ENCODE measurements at regions not wholly inside any gene's neighbourhood (a gene's known extent, or its start where the extent isn't known, plus 50 kb on each side); places are given as distances from the start of the nearest gene placed in this dataset.

GRCh38 chr13:87084192-87084591 lies 587.0 kb upstream of the SLITRK5 start:
- Histone ChIP-seq H3K4me1 (ENCODE audit: control insufficient read depth in 2 of 2, insufficient read depth in 2 of 2, low read length in 1 of 2) (no peaks in the 10 kb centered on the region), H3K27me3 (ENCODE audit: control insufficient read depth in 1 of 2, insufficient read depth in 2 of 2, low read length in 2 of 2) (no peaks in the 10 kb centered on the region), H3K27ac (ENCODE audit: low read depth in 2 of 2, low read length in 1 of 2) (no peak overlapping the region), H3K36me3 (ENCODE audit: control insufficient read depth in 2 of 2, insufficient read depth in 2 of 2, low read length in 1 of 2) (no peaks in the 10 kb centered on the region), H3K9me3 (ENCODE audit: control insufficient read depth in 2 of 2, insufficient read depth in 1 of 2, low read depth in 1 of 2, low read length in 1 of 2) (peaks cover 7 to 13% of the 10 kb centered on the region in 2 donors), H3K4me3 (ENCODE audit: low read depth in 1 of 2, low read length in 2 of 2) (no peak overlapping the region)
- 83 to 85% methylated on average over 5 of the region's 5 CpGs for WGBS, 2 donors

- no peak overlapping the region for H3K4me3 ChIP-seq (ENCODE audit: low read depth in 1 of 2, low read length in 2 of 2)
- H3K27ac ChIP-seq (ENCODE audit: low read depth in 2 of 2, low read length in 1 of 2): no peak overlapping the region
- no peaks in the 10 kb centered on the region for H3K4me1 ChIP-seq (ENCODE audit: control insufficient read depth in 2 of 2, insufficient read depth in 2 of 2, low read length in 1 of 2)
- no peaks in the 10 kb centered on the region for H3K9me3 ChIP-seq (ENCODE audit: control insufficient read depth in 2 of 2, insufficient read depth in 1 of 2, low read depth in 1 of 2, low read length in 1 of 2)
- no peaks in the 10 kb centered on the region for H3K27me3 ChIP-seq (ENCODE audit: control insufficient read depth in 1 of 2, insufficient read depth in 2 of 2, low read length in 2 of 2)
- 75 to 79% methylated on average over 2 of the region's 2 CpGs for WGBS, 2 donors
- H3K36me3 ChIP-seq (ENCODE audit: control insufficient read depth in 2 of 2, insufficient read depth in 2 of 2, low read length in 1 of 2): no peaks in the 10 kb centered on the region
These were observed 583.4 kb upstream of the SLITRK5 start for GRCh38 chr13:87087741-87088140.

GRCh38 chr13:87089391-87089790 lies 581.8 kb upstream of the SLITRK5 start:
- Histone ChIP-seq H3K27me3 (ENCODE audit: control insufficient read depth in 1 of 2, insufficient read depth in 2 of 2, low read length in 2 of 2) (no peaks in the 10 kb centered on the region), H3K9me3 (ENCODE audit: control insufficient read depth in 2 of 2, insufficient read depth in 1 of 2, low read depth in 1 of 2, low read length in 1 of 2) (no peaks in the 10 kb centered on the region), H3K4me1 (ENCODE audit: control insufficient read depth in 2 of 2, insufficient read depth in 2 of 2, low read length in 1 of 2) (no peaks in the 10 kb centered on the region), H3K27ac (ENCODE audit: low read depth in 2 of 2, low read length in 1 of 2) (no peak overlapping the region), H3K36me3 (ENCODE audit: control insufficient read depth in 2 of 2, insufficient read depth in 2 of 2, low read length in 1 of 2) (no peaks in the 10 kb centered on the region), H3K4me3 (ENCODE audit: low read depth in 1 of 2, low read length in 2 of 2) (no peak overlapping the region)
- WGBS, 2 donors: 84 to 89% methylated on average over 4 of the region's 4 CpGs

- no peaks in the 10 kb centered on the region for H3K27me3 ChIP-seq (ENCODE audit: control insufficient read depth in 1 of 2, insufficient read depth in 2 of 2, low read length in 2 of 2)
- no peak overlapping the region for H3K27ac ChIP-seq (ENCODE audit: low read depth in 2 of 2, low read length in 1 of 2)
- WGBS, 2 donors: 65 to 73% methylated on average over 2 of the region's 2 CpGs
- H3K9me3 ChIP-seq (ENCODE audit: control insufficient read depth in 2 of 2, insufficient read depth in 1 of 2, low read depth in 1 of 2, low read length in 1 of 2): no peaks in the 10 kb centered on the region
- H3K4me1 ChIP-seq (ENCODE audit: control insufficient read depth in 2 of 2, insufficient read depth in 2 of 2, low read length in 1 of 2): no peaks in the 10 kb centered on the region
- no peaks in the 10 kb centered on the region for H3K36me3 ChIP-seq (ENCODE audit: control insufficient read depth in 2 of 2, insufficient read depth in 2 of 2, low read length in 1 of 2)
- no peak overlapping the region for H3K4me3 ChIP-seq (ENCODE audit: low read depth in 1 of 2, low read length in 2 of 2)
These were observed 577.8 kb upstream of the SLITRK5 start for GRCh38 chr13:87093399-87093798.

- WGBS, 2 donors: 17 to 21% methylated on average over 3 of the region's 3 CpGs
- no peaks in the 10 kb centered on the region for H3K4me1 ChIP-seq (ENCODE audit: control insufficient read depth in 2 of 2, insufficient read depth in 2 of 2, low read length in 1 of 2)
These were observed 576.5 kb upstream of the SLITRK5 start for GRCh38 chr13:87094646-87095045.

GRCh38 chr13:87100431-87100830 lies 570.7 kb upstream of the SLITRK5 start:
- 81 to 85% methylated on average over 5 of the region's 5 CpGs for WGBS, 2 donors
- no peaks in the 10 kb centered on the region for H3K27me3 ChIP-seq (ENCODE audit: control insufficient read depth in 1 of 2, insufficient read depth in 2 of 2, low read length in 2 of 2)
- H3K4me1 ChIP-seq (ENCODE audit: control insufficient read depth in 2 of 2, insufficient read depth in 2 of 2, low read length in 1 of 2): no peaks in the 10 kb centered on the region
- H3K4me3 ChIP-seq (ENCODE audit: low read depth in 1 of 2, low read length in 2 of 2): no peak overlapping the region
- no peak overlapping the region for H3K27ac ChIP-seq (ENCODE audit: low read depth in 2 of 2, low read length in 1 of 2)
- H3K36me3 ChIP-seq (ENCODE audit: control insufficient read depth in 2 of 2, insufficient read depth in 2 of 2, low read length in 1 of 2): no peaks in the 10 kb centered on the region
- no peaks in the 10 kb centered on the region for H3K9me3 ChIP-seq (ENCODE audit: control insufficient read depth in 2 of 2, insufficient read depth in 1 of 2, low read depth in 1 of 2, low read length in 1 of 2)

More at GRCh38 chr13:87094646-87095045, 576.5 kb upstream of the SLITRK5 start:
- no peaks in the 10 kb centered on the region for H3K27me3 ChIP-seq (ENCODE audit: control insufficient read depth in 1 of 2, insufficient read depth in 2 of 2, low read length in 2 of 2)
- no peak overlapping the region for H3K4me3 ChIP-seq (ENCODE audit: low read depth in 1 of 2, low read length in 2 of 2)
- H3K36me3 ChIP-seq (ENCODE audit: control insufficient read depth in 2 of 2, insufficient read depth in 2 of 2, low read length in 1 of 2): no peaks in the 10 kb centered on the region
- no peak overlapping the region for H3K27ac ChIP-seq (ENCODE audit: low read depth in 2 of 2, low read length in 1 of 2)
- no peaks in the 10 kb centered on the region for H3K9me3 ChIP-seq (ENCODE audit: control insufficient read depth in 2 of 2, insufficient read depth in 1 of 2, low read depth in 1 of 2, low read length in 1 of 2)

- Histone ChIP-seq H3K9me3 (ENCODE audit: control insufficient read depth in 2 of 2, insufficient read depth in 1 of 2, low read depth in 1 of 2, low read length in 1 of 2) (no peaks in the 10 kb centered on the region), H3K36me3 (ENCODE audit: control insufficient read depth in 2 of 2, insufficient read depth in 2 of 2, low read length in 1 of 2) (no peaks in the 10 kb centered on the region), H3K4me3 (ENCODE audit: low read depth in 1 of 2, low read length in 2 of 2) (no peak overlapping the region), H3K4me1 (ENCODE audit: control insufficient read depth in 2 of 2, insufficient read depth in 2 of 2, low read length in 1 of 2) (no peaks in the 10 kb centered on the region), H3K27me3 (ENCODE audit: control insufficient read depth in 1 of 2, insufficient read depth in 2 of 2, low read length in 2 of 2) (no peaks in the 10 kb centered on the region), H3K27ac (ENCODE audit: low read depth in 2 of 2, low read length in 1 of 2) (no peak overlapping the region)
- WGBS, 2 donors: 66 to 70% methylated on average over 2 of the region's 2 CpGs
These were observed 563.5 kb upstream of the SLITRK5 start for GRCh38 chr13:87107651-87108050.

GRCh38 chr13:87120476-87120875 lies 550.7 kb upstream of the SLITRK5 start:
- 49 to 51% methylated on average over 2 of the region's 2 CpGs for WGBS, 2 donors
- H3K4me3 ChIP-seq (ENCODE audit: low read depth in 1 of 2, low read length in 2 of 2): no peak overlapping the region
- no peaks in the 10 kb centered on the region for H3K27me3 ChIP-seq (ENCODE audit: control insufficient read depth in 1 of 2, insufficient read depth in 2 of 2, low read length in 2 of 2)
- H3K9me3 ChIP-seq (ENCODE audit: control insufficient read depth in 2 of 2, insufficient read depth in 1 of 2, low read depth in 1 of 2, low read length in 1 of 2): no peaks in the 10 kb centered on the region
- H3K36me3 ChIP-seq (ENCODE audit: control insufficient read depth in 2 of 2, insufficient read depth in 2 of 2, low read length in 1 of 2): no peaks in the 10 kb centered on the region
- H3K27ac ChIP-seq (ENCODE audit: low read depth in 2 of 2, low read length in 1 of 2): no peak overlapping the region
- no peaks in the 10 kb centered on the region for H3K4me1 ChIP-seq (ENCODE audit: control insufficient read depth in 2 of 2, insufficient read depth in 2 of 2, low read length in 1 of 2)

GRCh38 chr13:87122551-87122950 lies 548.6 kb upstream of the SLITRK5 start:
- no peaks in the 10 kb centered on the region for H3K9me3 ChIP-seq (ENCODE audit: control insufficient read depth in 2 of 2, insufficient read depth in 1 of 2, low read depth in 1 of 2, low read length in 1 of 2)
- no peak overlapping the region for H3K27ac ChIP-seq (ENCODE audit: low read depth in 2 of 2, low read length in 1 of 2)
- no peaks in the 10 kb centered on the region for H3K36me3 ChIP-seq (ENCODE audit: control insufficient read depth in 2 of 2, insufficient read depth in 2 of 2, low read length in 1 of 2)
- no peaks in the 10 kb centered on the region for H3K27me3 ChIP-seq (ENCODE audit: control insufficient read depth in 1 of 2, insufficient read depth in 2 of 2, low read length in 2 of 2)
- no peak overlapping the region for H3K4me3 ChIP-seq (ENCODE audit: low read depth in 1 of 2, low read length in 2 of 2)
- no peaks in the 10 kb centered on the region for H3K4me1 ChIP-seq (ENCODE audit: control insufficient read depth in 2 of 2, insufficient read depth in 2 of 2, low read length in 1 of 2)

GRCh38 chr13:87123987-87124784 lies 547.0 kb upstream of the SLITRK5 start:
- Histone ChIP-seq H3K4me1 (ENCODE audit: control insufficient read depth in 2 of 2, insufficient read depth in 2 of 2, low read length in 1 of 2) (no peaks in the 10 kb centered on the region), H3K4me3 (ENCODE audit: low read depth in 1 of 2, low read length in 2 of 2) (no peak overlapping the region), H3K27ac (ENCODE audit: low read depth in 2 of 2, low read length in 1 of 2) (no peak overlapping the region), H3K9me3 (ENCODE audit: control insufficient read depth in 2 of 2, insufficient read depth in 1 of 2, low read depth in 1 of 2, low read length in 1 of 2) (no peaks in the 10 kb centered on the region), H3K27me3 (ENCODE audit: control insufficient read depth in 1 of 2, insufficient read depth in 2 of 2, low read length in 2 of 2) (no peaks in the 10 kb centered on the region), H3K36me3 (ENCODE audit: control insufficient read depth in 2 of 2, insufficient read depth in 2 of 2, low read length in 1 of 2) (no peaks in the 10 kb centered on the region)
- 46 to 48% methylated on average over 10 of the region's 10 CpGs for WGBS, 2 donors

All from esophagus (tissue), 2 donors.